GM12878 (cell line): ENCODE measurements at regions not wholly inside any gene's neighbourhood (a gene's known extent, or its start where the extent isn't known, plus 50 kb on each side); places are given as distances from the start of the nearest gene placed in this dataset.

Source experiments
- CTCF ChIP-seq, 3 experiments: IDR thresholded peaks in 2 of 3; conservative IDR thresholded peaks in 1 of 3; 2 replicates each; pipeline ENCODE4 v1.5.1; 2011; ENCODE audit warnings: low read depth in 3 of 3, low read length in 3 of 3, mild to moderate bottlenecking in 3 of 3, control low read depth in 2 of 3, moderate library complexity in 2 of 3, inconsistent platforms in 1 of 3, mixed read lengths in 1 of 3; ENCODE audit not compliant: control insufficient read depth in 2 of 3, insufficient read depth in 1 of 3; ENCODE audit errors: extremely low read depth in 1 of 3
- EP300 ChIP-seq, 2 experiments: fragments of 150-350 bp in 1 of 2; IDR thresholded peaks; 2 replicates each; pipeline ENCODE4 v1.6.1; 2011 to 2012; ENCODE audit warnings: low read depth in 2 of 2, low read length in 2 of 2, borderline replicate concordance in 1 of 2, improper control_type of control experiment in 1 of 2, inconsistent platforms in 1 of 2; ENCODE audit not compliant: control insufficient read depth in 1 of 2
- EZH2 ChIP-seq: IDR thresholded peaks from 2 replicates; pipeline ENCODE4 v1.6.1; 2012; ENCODE audit warnings: low read depth, mild to moderate bottlenecking, control low read depth, inconsistent platforms, low read length, borderline replicate concordance; ENCODE audit not compliant: control insufficient read depth
- GABPA ChIP-seq: IDR thresholded peaks from 2 replicates; pipeline ENCODE4 v1.6.1; 2014; ENCODE audit warnings: antibody characterized with exemption, low read depth, mild to moderate bottlenecking, inconsistent platforms
- NFYB ChIP-seq: IDR thresholded peaks from 2 replicates; pipeline ENCODE4 v1.6.1; 2011; ENCODE audit warnings: low read depth, mild to moderate bottlenecking, low read length, improper control_type of control experiment, moderate library complexity; ENCODE audit not compliant: insufficient read depth
- POLR2A ChIP-seq: IDR thresholded peaks from 2 replicates; pipeline ENCODE4 v1.6.1; 2011; ENCODE audit warnings: low read depth, mild to moderate bottlenecking, low read length
- POLR2AphosphoS2 ChIP-seq: IDR thresholded peaks from 2 replicates; pipeline ENCODE4 v1.6.1; 2011; ENCODE audit warnings: low read depth, mild to moderate bottlenecking, low read length, improper control_type of control experiment, moderate library complexity
- SREBF2 ChIP-seq: IDR thresholded peaks from 2 replicates; pipeline ENCODE4 v1.6.1; 2012; ENCODE audit warnings: mild to moderate bottlenecking, low read length
- TAF1 ChIP-seq: IDR thresholded peaks from 2 replicates; pipeline ENCODE4 v1.6.1; 2011; ENCODE audit warnings: mild to moderate bottlenecking, low read depth, low read length, borderline replicate concordance
- USF2 ChIP-seq: IDR thresholded peaks from 2 replicates; pipeline ENCODE4 v1.6.1; 2011; ENCODE audit warnings: low read depth, low read length, improper control_type of control experiment, borderline replicate concordance
- ZNF217 ChIP-seq: fragments of 450-650 bp; IDR thresholded peaks from 2 replicates; pipeline ENCODE4 v1.6.1; 2017; ENCODE audit warnings: antibody characterized with exemption, mild to moderate bottlenecking
- ZNF24 ChIP-seq: fragments of 450-650 bp; IDR thresholded peaks from 2 replicates; pipeline ENCODE4 v1.6.1; 2017; ENCODE audit warnings: antibody characterized with exemption, mild to moderate bottlenecking

DNA sequence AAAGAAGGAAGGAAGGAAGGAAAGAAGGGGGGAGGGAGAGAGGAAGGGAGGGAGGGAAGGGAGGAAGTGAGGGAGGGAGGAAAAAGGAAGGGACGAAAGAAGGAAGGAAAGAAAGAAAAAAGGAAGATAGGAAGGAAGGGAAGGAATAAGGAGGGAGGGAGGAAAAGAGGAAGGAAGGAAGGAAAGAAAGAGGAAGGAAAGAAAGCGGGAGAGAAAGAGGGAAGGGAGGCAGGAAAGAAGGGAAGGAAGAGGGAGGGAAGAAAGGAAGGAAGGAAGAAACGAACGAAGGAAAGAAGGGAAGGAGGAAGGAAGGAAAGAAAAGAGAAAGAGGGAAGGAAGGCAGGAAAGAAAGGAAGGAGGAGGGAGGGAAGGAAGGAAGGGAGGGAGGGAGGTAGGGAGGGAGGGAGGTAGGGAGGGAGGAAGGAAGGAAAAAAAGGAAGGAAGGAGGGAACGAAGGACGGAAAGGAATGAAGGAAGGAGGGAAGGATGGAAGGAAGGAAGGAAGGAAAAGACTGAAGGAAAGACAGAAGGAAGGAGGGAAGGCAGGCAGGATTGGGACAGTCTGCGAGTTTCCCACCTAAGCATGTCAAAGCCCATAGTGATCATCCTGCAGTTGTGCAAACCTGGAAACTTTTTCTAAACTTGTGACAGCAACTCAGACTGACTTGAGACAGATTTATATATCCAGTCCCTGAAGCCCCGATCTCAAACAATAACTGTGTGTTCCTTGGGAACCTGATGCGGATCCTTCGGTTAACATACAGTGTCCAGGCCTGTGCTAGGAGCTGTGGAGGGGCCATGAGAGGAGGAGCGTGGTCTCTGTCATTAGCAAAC is 59.8 kb upstream of the IYD start:
- TF ChIP-seq CTCF (IDR thresholded peaks at IDR 0.05 in 2 of 3, conservative IDR thresholded peaks at IDR 0.05 in 1 of 3; ENCODE audit: control insufficient read depth in 2 of 3, extremely low read depth in 1 of 3, insufficient read depth in 1 of 3, low read depth in 3 of 3, low read length in 3 of 3), result no peak
- TF ChIP-seq USF2, result no peak
- no peak for TF ChIP-seq ZNF217
- no peak for TF ChIP-seq POLR2AphosphoS2
- no peak for TF ChIP-seq GABPA
- TF ChIP-seq EP300 (IDR thresholded peaks at IDR 0.05; ENCODE audit: borderline replicate concordance in 1 of 2, control insufficient read depth in 1 of 2, low read depth in 2 of 2, low read length in 2 of 2), result no peak
- no peak for TF ChIP-seq TAF1
- TF ChIP-seq POLR2A, result no peak
- no peak for TF ChIP-seq NFYB
- TF ChIP-seq EZH2, result no peak
- TF ChIP-seq ZNF24, result no peak
- TF ChIP-seq SREBF2, result no peak
